Glutamatergic neuron (in vitro differentiated cells): ENCODE measurements at regions not wholly inside any gene's neighbourhood (a gene's known extent, or its start where the extent isn't known, plus 50 kb on each side); places are given as distances from the start of the nearest gene placed in this dataset.
A peak's percentile ranks its signal among the peaks of the same experiment; 100 is the strongest.

Experiments used
- DNase-seq: peaks from one replicate; pipeline ENCODE4 v3.0.0; 2022
- H3K27ac Mint-ChIP-seq: one replicate; pipeline ENCODE4 v1.8.0; 2020; ENCODE audit warnings: mild to moderate bottlenecking, mixed read lengths, inconsistent platforms; ENCODE audit not compliant: unreplicated experiment
- H3K27me3 Mint-ChIP-seq: one replicate; pipeline ENCODE4 v1.8.0; 2020; ENCODE audit warnings: mild to moderate bottlenecking, moderate library complexity, mixed read lengths, inconsistent platforms; ENCODE audit not compliant: unreplicated experiment
- H3K36me3 Mint-ChIP-seq: one replicate; pipeline ENCODE4 v1.8.0; 2020; ENCODE audit warnings: mild to moderate bottlenecking, mixed read lengths, inconsistent platforms; ENCODE audit not compliant: unreplicated experiment
- H3K4me1 Mint-ChIP-seq: one replicate; pipeline ENCODE4 v1.8.0; 2020; ENCODE audit warnings: mild to moderate bottlenecking, low read depth, mixed read lengths, inconsistent platforms; ENCODE audit not compliant: unreplicated experiment
- H3K4me3 Mint-ChIP-seq: one replicate; pipeline ENCODE4 v1.8.0; 2020; ENCODE audit warnings: mild to moderate bottlenecking, mixed read lengths, inconsistent platforms; ENCODE audit not compliant: unreplicated experiment
- H3K9me3 Mint-ChIP-seq: one replicate; pipeline ENCODE4 v1.8.0; 2020; ENCODE audit warnings: mild to moderate bottlenecking, moderate library complexity, mixed read lengths, inconsistent platforms; ENCODE audit not compliant: unreplicated experiment
- CTCF ChIP-seq: fragments of 200-600 bp; sonication (generic); IDR thresholded peaks from one replicate; pipeline ENCODE4 v1.5.0; 2021; ENCODE audit not compliant: partially characterized antibody, unreplicated experiment

- TF ChIP-seq CTCF: no peak
- Mint-ChIP-seq H3K27ac (no peak overlapping the region), H3K36me3 (no peaks in the 10 kb centered on the region), H3K27me3 (no peaks in the 10 kb centered on the region), H3K4me3 (no peak overlapping the region), H3K4me1 (no peaks in the 10 kb centered on the region), H3K9me3 (no peaks in the 10 kb centered on the region)
- DNase-seq: no peak
Observed at GRCh38 chr15:46450810-46451182, 816.0 kb downstream of the SQOR start.

GRCh38 chr15:46452297-46452820 lies 817.5 kb downstream of the SQOR start:
- Mint-ChIP-seq H3K4me1 (no peaks in the 10 kb centered on the region), H3K27me3 (no peaks in the 10 kb centered on the region), H3K36me3 (no peaks in the 10 kb centered on the region), H3K27ac (no peak overlapping the region), H3K9me3 (no peaks in the 10 kb centered on the region), H3K4me3 (no peak overlapping the region)
- TF ChIP-seq CTCF: no peak
- DNase-seq: no peak

- no peak overlapping the region for H3K27ac Mint-ChIP-seq
- no peaks in the 10 kb centered on the region for H3K36me3 Mint-ChIP-seq
- peaks cover 10% of the 10 kb centered on the region for H3K4me1 Mint-ChIP-seq
- no peak for TF ChIP-seq CTCF
- H3K27me3 Mint-ChIP-seq: no peaks in the 10 kb centered on the region
- H3K9me3 Mint-ChIP-seq: no peaks in the 10 kb centered on the region
- H3K4me3 Mint-ChIP-seq: no peak overlapping the region
- DNase-seq: no peak
Observed at GRCh38 chr15:46456456-46456855, 821.6 kb downstream of the SQOR start.

GRCh38 chr15:46460431-46461094 lies 825.7 kb downstream of the SQOR start:
- no peak for DNase-seq
- Mint-ChIP-seq H3K9me3 (no peaks in the 10 kb centered on the region), H3K36me3 (no peaks in the 10 kb centered on the region), H3K4me1 (peaks cover 10% of the 10 kb centered on the region), H3K27me3 (no peaks in the 10 kb centered on the region), H3K4me3 (no peak overlapping the region), H3K27ac (peak overlapping the region; percentile 62)
- TF ChIP-seq CTCF: no peak

DNA sequence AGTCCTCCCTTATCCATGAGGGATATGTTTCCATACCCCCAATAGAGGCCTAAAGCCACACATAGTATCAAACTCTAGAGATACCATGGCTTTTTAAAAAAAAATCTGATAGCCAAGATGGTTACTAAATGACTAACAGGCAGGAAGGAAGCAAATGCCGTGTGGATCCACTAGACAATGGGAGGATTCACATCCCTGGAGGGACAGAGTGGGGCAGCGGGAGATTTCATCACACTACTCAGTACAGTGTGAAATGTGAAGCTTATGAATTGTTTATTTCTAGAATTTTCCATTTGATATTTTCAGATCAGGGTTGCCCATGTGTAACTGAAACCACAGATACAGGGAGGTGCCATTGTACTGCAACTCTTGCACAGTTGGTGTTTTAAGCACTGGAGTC lies 826.6 kb downstream of the SQOR start:
- H3K4me1 Mint-ChIP-seq: peaks cover 10% of the 10 kb centered on the region
- H3K36me3 Mint-ChIP-seq: no peaks in the 10 kb centered on the region
- no peaks in the 10 kb centered on the region for H3K9me3 Mint-ChIP-seq
- no peak for TF ChIP-seq CTCF
- no peak for DNase-seq
- no peak overlapping the region for H3K27ac Mint-ChIP-seq
- no peaks in the 10 kb centered on the region for H3K27me3 Mint-ChIP-seq
- no peak overlapping the region for H3K4me3 Mint-ChIP-seq
